C4-2B (cell line): ENCODE measurements at regions not wholly inside any gene's neighbourhood (a gene's known extent, or its start where the extent isn't known, plus 50 kb on each side); places are given as distances from the start of the nearest gene placed in this dataset.

Source experiments
- H3K27ac ChIP-seq: fragments of 450-650 bp; 2 replicates; pipeline ENCODE4 v1.5.1; 2017
- ZFX ChIP-seq: fragments of 450-650 bp; IDR thresholded peaks from 2 replicates; pipeline ENCODE4 v1.6.1; 2017
- TF ChIP-seq, protein P1 (sequence below): fragments of 450-650 bp; conservative IDR thresholded peaks from 2 replicates; pipeline ENCODE4 v1.5.1; 2017; ENCODE audit warnings: mild to moderate bottlenecking

DNA sequence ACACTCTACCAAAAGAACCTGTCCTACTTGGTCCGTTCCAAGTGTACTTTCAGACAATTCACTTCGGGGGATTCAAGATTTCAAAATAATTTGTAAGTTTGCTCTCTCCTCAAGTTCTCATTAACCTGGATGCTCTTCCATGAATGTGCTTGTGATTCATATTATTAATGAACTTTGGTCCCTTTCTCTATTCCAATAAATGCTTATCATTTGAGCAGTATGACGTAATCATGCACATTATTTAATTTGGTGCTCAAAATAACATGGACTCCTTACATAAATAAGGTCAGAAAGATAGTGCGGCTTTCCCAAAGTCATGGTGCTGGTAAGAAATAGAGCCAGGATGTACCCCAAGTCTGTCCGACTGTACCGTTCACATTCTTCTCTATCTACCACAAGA lies 323.2 kb upstream of the SLCO3A1 start:
- no peak overlapping the region; the same call in 1 of the 2 replicates for H3K27ac ChIP-seq
- TF ChIP-seq, protein P1, sequence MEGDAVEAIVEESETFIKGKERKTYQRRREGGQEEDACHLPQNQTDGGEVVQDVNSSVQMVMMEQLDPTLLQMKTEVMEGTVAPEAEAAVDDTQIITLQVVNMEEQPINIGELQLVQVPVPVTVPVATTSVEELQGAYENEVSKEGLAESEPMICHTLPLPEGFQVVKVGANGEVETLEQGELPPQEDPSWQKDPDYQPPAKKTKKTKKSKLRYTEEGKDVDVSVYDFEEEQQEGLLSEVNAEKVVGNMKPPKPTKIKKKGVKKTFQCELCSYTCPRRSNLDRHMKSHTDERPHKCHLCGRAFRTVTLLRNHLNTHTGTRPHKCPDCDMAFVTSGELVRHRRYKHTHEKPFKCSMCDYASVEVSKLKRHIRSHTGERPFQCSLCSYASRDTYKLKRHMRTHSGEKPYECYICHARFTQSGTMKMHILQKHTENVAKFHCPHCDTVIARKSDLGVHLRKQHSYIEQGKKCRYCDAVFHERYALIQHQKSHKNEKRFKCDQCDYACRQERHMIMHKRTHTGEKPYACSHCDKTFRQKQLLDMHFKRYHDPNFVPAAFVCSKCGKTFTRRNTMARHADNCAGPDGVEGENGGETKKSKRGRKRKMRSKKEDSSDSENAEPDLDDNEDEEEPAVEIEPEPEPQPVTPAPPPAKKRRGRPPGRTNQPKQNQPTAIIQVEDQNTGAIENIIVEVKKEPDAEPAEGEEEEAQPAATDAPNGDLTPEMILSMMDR, result no peak
- no peak for TF ChIP-seq ZFX

- H3K27ac ChIP-seq, result peak overlapping the region; percentile 69
- TF ChIP-seq, protein P1, result no peak
Observed at GRCh38 chr15:91530956-91531582, 322.4 kb upstream of the SLCO3A1 start.

- no peak for TF ChIP-seq ZFX
- TF ChIP-seq, protein P1, result no peak
- no peak overlapping the region for H3K27ac ChIP-seq
Observed at GRCh38 chr15:91534235-91534634, 319.3 kb upstream of the SLCO3A1 start.

GRCh38 chr15:91534976-91535375 lies 318.5 kb upstream of the SLCO3A1 start:
- TF ChIP-seq, protein P1, result no peak
- TF ChIP-seq ZFX, result no peak
- no peak overlapping the region for H3K27ac ChIP-seq

GRCh38 chr15:91535856-91536500 lies 317.5 kb upstream of the SLCO3A1 start:
- peak overlapping the region; percentile 58; the same call in 1 of the 2 replicates for H3K27ac ChIP-seq
- TF ChIP-seq ZFX, result no peak
- TF ChIP-seq, protein P1, result no peak

DNA sequence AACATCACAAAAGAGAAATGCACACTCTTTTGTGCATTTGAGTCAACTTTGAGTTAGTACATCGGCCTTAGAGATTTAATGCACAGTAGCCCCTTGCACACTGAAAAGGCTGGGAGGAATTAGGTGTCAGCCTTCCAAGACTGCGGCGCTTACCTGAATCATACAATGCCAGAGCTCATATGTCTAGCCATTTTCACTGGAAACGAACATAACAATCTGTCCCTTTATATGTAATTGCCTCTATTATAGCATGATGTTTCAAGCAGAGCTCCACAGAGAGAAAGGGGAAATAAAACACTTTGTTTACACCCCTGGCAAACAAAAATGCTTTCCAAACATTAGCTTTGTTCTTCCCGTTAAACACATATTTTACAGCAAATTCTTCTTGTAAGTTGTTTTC lies 315.7 kb upstream of the SLCO3A1 start:
- peak overlapping the region; percentile 67; the same call in 1 of the 2 replicates for H3K27ac ChIP-seq
- TF ChIP-seq ZFX, result no peak
- TF ChIP-seq, protein P1, result no peak

- no peak for TF ChIP-seq ZFX
- TF ChIP-seq, protein P1, result no peak
- H3K27ac ChIP-seq, result no peak overlapping the region
Observed at GRCh38 chr15:91538782-91539181, 314.7 kb upstream of the SLCO3A1 start.
